H9 (cell line): ENCODE measurements at regions not wholly inside any gene's neighbourhood (a gene's known extent, or its start where the extent isn't known, plus 50 kb on each side); places are given as distances from the start of the nearest gene placed in this dataset.

Experiments
- DNase-seq: peaks from one replicate; pipeline ENCODE4 v3.0.0-alpha.2; 2017
- H2AFZ ChIP-seq: one replicate; pipeline ENCODE4 v1.6.1; 2013; ENCODE audit warnings: mild to moderate bottlenecking, low read length, control low read depth, moderate library complexity
- H2AK5ac ChIP-seq: 2 replicates; pipeline ENCODE4 v1.6.1; 2013; ENCODE audit warnings: low read length, control low read depth, mixed read lengths; ENCODE audit not compliant: insufficient read length
- H2BK120ac ChIP-seq: one replicate; pipeline ENCODE4 v1.6.1; 2013; ENCODE audit warnings: low read depth, mild to moderate bottlenecking, low read length, control low read depth, inconsistent platforms; ENCODE audit not compliant: poor library complexity, severe bottlenecking
- H2BK12ac ChIP-seq: 2 replicates; pipeline ENCODE4 v1.6.1; 2013; ENCODE audit warnings: low read length, control low read depth, mixed read lengths, low read depth; ENCODE audit not compliant: insufficient read length
- H2BK15ac ChIP-seq: 2 replicates; pipeline ENCODE4 v1.6.1; 2013; ENCODE audit warnings: low read depth, low read length, control low read depth
- H2BK20ac ChIP-seq: one replicate; pipeline ENCODE4 v1.6.1; 2013; ENCODE audit warnings: low read depth, mild to moderate bottlenecking, low read length, control low read depth, inconsistent platforms; ENCODE audit not compliant: poor library complexity, severe bottlenecking
- H2BK5ac ChIP-seq: 2 replicates; pipeline ENCODE4 v1.6.1; 2013; ENCODE audit warnings: low read length, control low read depth, mixed read lengths; ENCODE audit not compliant: insufficient read length
- H3K14ac ChIP-seq: 2 replicates; pipeline ENCODE4 v1.6.1; 2013; ENCODE audit warnings: low read length, control low read depth; ENCODE audit not compliant: insufficient read depth
- H3K18ac ChIP-seq: 2 replicates; pipeline ENCODE4 v1.6.1; 2013; ENCODE audit warnings: low read depth, mild to moderate bottlenecking, mixed read lengths, low read length, control low read depth; ENCODE audit not compliant: insufficient read length
- H3K23ac ChIP-seq: 2 replicates; pipeline ENCODE4 v1.6.1; 2013; ENCODE audit warnings: low read length, control low read depth, mixed read lengths, low read depth; ENCODE audit not compliant: insufficient read length
- H3K23me2 ChIP-seq: 2 replicates; pipeline ENCODE4 v1.6.1; 2013; ENCODE audit warnings: low read depth, mild to moderate bottlenecking, mixed read lengths, low read length, control low read depth; ENCODE audit not compliant: insufficient read length, poor library complexity, severe bottlenecking
- H3K27ac ChIP-seq: 2 replicates; pipeline ENCODE4 v1.5.1; 2013; ENCODE audit warnings: low read length, control low read depth, mixed read lengths, low read depth; ENCODE audit not compliant: insufficient read length
- H3K27me3 ChIP-seq: 2 replicates; pipeline ENCODE4 v1.6.1; 2013; ENCODE audit warnings: low read length, control low read depth, inconsistent platforms; ENCODE audit not compliant: insufficient read depth
- H3K4ac ChIP-seq: 2 replicates; pipeline ENCODE4 v1.6.1; 2013; ENCODE audit warnings: low read depth, mild to moderate bottlenecking, control low read depth, inconsistent platforms, low read length, moderate library complexity
- H3K4me1 ChIP-seq: 2 replicates; pipeline ENCODE4 v1.6.1; 2013; ENCODE audit warnings: low read length, control low read depth, inconsistent platforms; ENCODE audit not compliant: insufficient read depth
- H3K4me2 ChIP-seq: 2 replicates; pipeline ENCODE4 v1.6.1; 2013; ENCODE audit warnings: low read length, control low read depth, mixed read lengths; ENCODE audit not compliant: insufficient read length, insufficient read depth
- H3K56ac ChIP-seq: 2 replicates; pipeline ENCODE4 v1.6.1; 2013; ENCODE audit warnings: low read depth, mild to moderate bottlenecking, mixed read lengths, low read length, control low read depth; ENCODE audit not compliant: insufficient read length
- H3K79me1 ChIP-seq: 2 replicates; pipeline ENCODE4 v1.6.1; 2013; ENCODE audit warnings: low read depth, mild to moderate bottlenecking, moderate library complexity, low read length, control low read depth, inconsistent platforms; ENCODE audit not compliant: insufficient read depth, poor library complexity, severe bottlenecking
- H3K79me2 ChIP-seq: 2 replicates; pipeline ENCODE4 v1.6.1; 2013; ENCODE audit warnings: low read length, control low read depth, inconsistent platforms; ENCODE audit not compliant: insufficient read depth
- H3K9ac ChIP-seq: 2 replicates; pipeline ENCODE4 v1.6.1; 2013; ENCODE audit warnings: low read length, control low read depth, mixed read lengths; ENCODE audit not compliant: insufficient read length; ENCODE audit errors: extremely low read depth
- H3K9me3 ChIP-seq: one replicate; pipeline ENCODE4 v1.6.1; 2013; ENCODE audit warnings: low read depth, low read length, inconsistent platforms; ENCODE audit not compliant: control insufficient read depth
- H3T11ph ChIP-seq: one replicate; pipeline ENCODE4 v1.6.1; 2013; ENCODE audit warnings: mild to moderate bottlenecking, low read length, control low read depth, inconsistent platforms
- H4K20me1 ChIP-seq: one replicate; pipeline ENCODE4 v1.6.1; 2013; ENCODE audit not compliant: control insufficient read depth, insufficient read length, insufficient read depth
- H4K5ac ChIP-seq: 2 replicates; pipeline ENCODE4 v1.6.1; 2013; ENCODE audit warnings: low read depth, mild to moderate bottlenecking, mixed read lengths, low read length, control low read depth; ENCODE audit not compliant: insufficient read length
- H4K8ac ChIP-seq: replicated peaks from 2 replicates; pipeline ENCODE4 v1.6.1; 2013; ENCODE audit warnings: low read length, control low read depth, mixed read lengths, low read depth; ENCODE audit not compliant: insufficient read length
- H4K91ac ChIP-seq: 2 replicates; pipeline ENCODE4 v1.6.1; 2013; ENCODE audit warnings: low read depth, mild to moderate bottlenecking, moderate library complexity, mixed read lengths, low read length, control low read depth; ENCODE audit not compliant: insufficient read length
- H3K27ac Mint-ChIP-seq, 3 experiments: 2 replicates in 2 of 3; 3 replicates in 1 of 3; pipeline ENCODE4 v1.8.0; 2020 to 2021; ENCODE audit warnings: mixed read lengths in 3 of 3, mild to moderate bottlenecking in 1 of 3, moderate library complexity in 1 of 3
- H3K27me3 Mint-ChIP-seq: 2 replicates; pipeline ENCODE4 v1.8.0; 2021; ENCODE audit warnings: low read depth, mild to moderate bottlenecking, moderate library complexity, mixed read lengths
- H3K36me3 Mint-ChIP-seq, 3 experiments: 2 replicates in 2 of 3; 3 replicates in 1 of 3; pipeline ENCODE4 v1.8.0; 2020 to 2021; ENCODE audit warnings: low read depth in 3 of 3, mixed read lengths in 3 of 3; ENCODE audit not compliant: insufficient read depth in 1 of 3
- H3K4me1 Mint-ChIP-seq, 2 experiments: 2 replicates each; pipeline ENCODE4 v1.8.0; 2020; ENCODE audit warnings: mixed read lengths in 2 of 2
- H3K4me3 Mint-ChIP-seq, 2 experiments: 2 replicates in 1 of 2; 3 replicates in 1 of 2; pipeline ENCODE4 v1.8.0; 2020 to 2021; ENCODE audit warnings: mild to moderate bottlenecking in 2 of 2, mixed read lengths in 2 of 2, moderate library complexity in 1 of 2
- H3K9me3 Mint-ChIP-seq, 2 experiments: 2 replicates in 1 of 2; 3 replicates in 1 of 2; pipeline ENCODE4 v1.8.0; 2020; ENCODE audit warnings: mild to moderate bottlenecking in 2 of 2, mixed read lengths in 2 of 2, moderate library complexity in 1 of 2
- WGBS: extraction: QIAGEN DNeasy Blood & Tissue Kit; methylation state at CpG from one replicate; pipeline ENCODE4 v1.1.7; 2013; ENCODE audit warnings: missing lambda C conversion rate, low lambda C conversion rate, mixed read lengths; ENCODE audit not compliant: insufficient read length; ENCODE audit errors: extremely low coverage; 5-methylcytosine and 5-hydroxymethylcytosine counted together
- TF ChIP-seq, protein P1 (sequence below): fragments of 200-600 bp; sonication (generic); conservative IDR thresholded peaks from 3 replicates; pipeline ENCODE4 v1.8.0; 2021; ENCODE audit warnings: antibody characterized with exemption, mild to moderate bottlenecking

DNA sequence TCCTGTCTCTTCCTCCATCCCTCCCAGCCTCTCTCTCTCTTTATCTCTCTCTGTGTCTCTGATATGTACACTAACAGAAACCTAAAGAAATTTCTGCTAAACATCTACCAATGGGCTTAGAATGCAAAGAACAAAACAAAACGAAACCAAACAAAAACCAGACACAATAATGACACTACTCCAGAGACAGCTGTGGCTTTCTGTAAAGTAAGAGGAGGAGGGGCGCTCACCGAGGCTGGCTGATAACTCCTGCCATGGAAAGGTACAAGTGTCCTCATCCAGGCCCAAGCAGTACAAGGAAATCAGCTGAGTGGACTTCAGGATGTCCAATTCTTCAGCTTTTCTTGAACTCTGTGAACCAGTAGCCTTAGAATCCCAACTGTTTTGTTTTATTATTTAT is 70.4 kb upstream of the FZD8 start:
- no peaks in the 10 kb centered on the region for H3K79me1 ChIP-seq

More for the DNA sequence above, 70.4 kb upstream of the FZD8 start:
- Histone ChIP-seq H3K23ac (no peak overlapping the region), H2BK15ac (no peak overlapping the region), H3K27me3 (no peaks in the 10 kb centered on the region), H3K4me2 (no peak overlapping the region), H4K8ac (no peak overlapping the region), H3K23me2 (no peaks in the 10 kb centered on the region), H3K18ac (no peak overlapping the region), H2BK5ac (no peak overlapping the region), H3K79me2 (no peaks in the 10 kb centered on the region), H4K5ac (no peak overlapping the region), H3K4me1 (0 out of 2 replicates have a peak, but pooled peaks cover 2% of the 10 kb centered on the region), H3K56ac (no peak overlapping the region), H3K9ac (no peak overlapping the region), H2BK20ac (no peak overlapping the region), H3T11ph (no peak overlapping the region), H2BK120ac (no peak overlapping the region), H3K27ac (no peak overlapping the region), H4K91ac (no peak overlapping the region), H3K4ac (no peak overlapping the region), H3K14ac (no peak overlapping the region), H3K9me3 (no peaks in the 10 kb centered on the region), H4K20me1 (no peaks in the 10 kb centered on the region), H2AFZ (no peak overlapping the region), H2BK12ac (no peak overlapping the region), H2AK5ac (no peak overlapping the region)
- H3K27me3 Mint-ChIP-seq: peaks cover 3% of the 10 kb centered on the region
- peaks cover 0 to 18% (median 4%) of the 10 kb centered on the region in 3 experiments; a peak in 3 of 7 replicates for H3K36me3 Mint-ChIP-seq
- no CpG with 5 or more reads among the region's 3 CpGs for WGBS
- TF ChIP-seq, protein P1, sequence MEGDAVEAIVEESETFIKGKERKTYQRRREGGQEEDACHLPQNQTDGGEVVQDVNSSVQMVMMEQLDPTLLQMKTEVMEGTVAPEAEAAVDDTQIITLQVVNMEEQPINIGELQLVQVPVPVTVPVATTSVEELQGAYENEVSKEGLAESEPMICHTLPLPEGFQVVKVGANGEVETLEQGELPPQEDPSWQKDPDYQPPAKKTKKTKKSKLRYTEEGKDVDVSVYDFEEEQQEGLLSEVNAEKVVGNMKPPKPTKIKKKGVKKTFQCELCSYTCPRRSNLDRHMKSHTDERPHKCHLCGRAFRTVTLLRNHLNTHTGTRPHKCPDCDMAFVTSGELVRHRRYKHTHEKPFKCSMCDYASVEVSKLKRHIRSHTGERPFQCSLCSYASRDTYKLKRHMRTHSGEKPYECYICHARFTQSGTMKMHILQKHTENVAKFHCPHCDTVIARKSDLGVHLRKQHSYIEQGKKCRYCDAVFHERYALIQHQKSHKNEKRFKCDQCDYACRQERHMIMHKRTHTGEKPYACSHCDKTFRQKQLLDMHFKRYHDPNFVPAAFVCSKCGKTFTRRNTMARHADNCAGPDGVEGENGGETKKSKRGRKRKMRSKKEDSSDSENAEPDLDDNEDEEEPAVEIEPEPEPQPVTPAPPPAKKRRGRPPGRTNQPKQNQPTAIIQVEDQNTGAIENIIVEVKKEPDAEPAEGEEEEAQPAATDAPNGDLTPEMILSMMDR: no peak
- H3K4me1 Mint-ChIP-seq: peaks cover 13 to 20% of the 10 kb centered on the region in 2 experiments
- H3K4me3 Mint-ChIP-seq: no peak overlapping the region
- no peak for DNase-seq
- no peak overlapping the region for H3K27ac Mint-ChIP-seq
- peaks cover 11 to 12% of the 10 kb centered on the region in 2 experiments; a peak in 4 of 5 replicates for H3K9me3 Mint-ChIP-seq
